Heart left ventricle (tissue), 16 donors: ENCODE measurements at regions not wholly inside any gene's neighbourhood (a gene's known extent, or its start where the extent isn't known, plus 50 kb on each side); places are given as distances from the start of the nearest gene placed in this dataset.

Source experiments
- ATAC-seq, 4 donors: fragments of 200-7000 bp; cut with Tn5 transposase; one replicate each; pipeline ENCODE4 v1.9.1; 2020 to 2022; ENCODE audit warnings: moderate library complexity in 4 of 4, mild to moderate bottlenecking in 3 of 4, moderate number of reproducible peaks in 1 of 4
- DNase-seq, 5 donors: peaks; one replicate each; pipeline ENCODE4 v3.0.0-alpha.2; 2020
- H3K27ac ChIP-seq, 12 donors: fragments of 200-600 bp; sonication (generic) in 4 of 12; one replicate each; pipeline versions ENCODE4 v1.5.0 to v1.8.0; 2016 to 2022; ENCODE audit warnings: mild to moderate bottlenecking in 2 of 12
- H3K27me3 ChIP-seq, 9 donors: fragments of 200-600 bp; sonication (generic) in 2 of 9; one replicate each; pipeline versions ENCODE4 v1.5.1 to v1.8.0; 2016 to 2022; ENCODE audit warnings: mild to moderate bottlenecking in 3 of 9
- H3K36me3 ChIP-seq, 9 donors: fragments of 200-600 bp; sonication (generic) in 2 of 9; one replicate each; pipeline versions ENCODE4 v1.5.0 to v1.8.0; 2018 to 2022; ENCODE audit warnings: mild to moderate bottlenecking in 2 of 9
- H3K4me1 ChIP-seq, 12 donors: fragments of 200-600 bp; sonication (generic) in 4 of 12; one replicate each; pipeline versions ENCODE4 v1.5.0 to v1.8.0; 2016 to 2022; ENCODE audit warnings: mild to moderate bottlenecking in 3 of 12
- H3K4me3 ChIP-seq, 12 donors: fragments of 200-600 bp; sonication (generic) in 4 of 12; one replicate each; pipeline versions ENCODE4 v1.5.0 to v1.8.0; 2017 to 2022; ENCODE audit warnings: mild to moderate bottlenecking in 9 of 12, moderate library complexity in 4 of 12
- H3K9me3 ChIP-seq, 12 donors: fragments of 200-600 bp; sonication (generic) in 4 of 12; one replicate each; pipeline versions ENCODE4 v1.5.0 to v1.8.0; 2016 to 2022; ENCODE audit warnings: mild to moderate bottlenecking in 1 of 12
- POLR2A ChIP-seq, 2 donors: fragments of 450-650 bp; IDR thresholded peaks; one replicate each; pipeline ENCODE4 v1.6.1; 2017; ENCODE audit warnings: antibody characterized with exemption in 2 of 2, mild to moderate bottlenecking in 2 of 2, moderate library complexity in 2 of 2
- WGBS, 4 donors: extraction: QIAGEN DNeasy Blood & Tissue Kit in 2 of 4; methylation state at CpG; one replicate each; pipeline versions ENCODE4 v1.1.5 to v1.1.7; 2013 to 2018; 5-methylcytosine and 5-hydroxymethylcytosine counted together
- intact Hi-C, 10 donors: fragments of 100-400 bp; cut with DNase I; formaldehyde crosslinking; loops; one replicate each; pipeline versions ENCODE4 v1.11.1 to v1.14.2; 2022
- TF ChIP-seq, protein P1 (sequence below), 12 donors: fragments of 200-600 bp; sonication (generic) in 4 of 12; IDR thresholded peaks; one replicate each; pipeline versions ENCODE4 v1.5.0 to v1.8.0; 2018 to 2022; ENCODE audit warnings: antibody characterized with exemption in 12 of 12, mild to moderate bottlenecking in 5 of 12
- donor health status: ischemic (EF 13 %, LVEDD 7.1; RV severe dilation, severe dysfunction).
- donor health status: healthy with polysubstance abuse.
- donor health status: DM: no; HTN: yes; CAD: no.
- donor health status: DM: no; HTN: no; CAD: no.
- donor health status: ischemic (EF 25% LVEDD 6.9; RV normal size, moderate dysfunction).
- donor health status: ischemic (EF 25% LVEDD 5.7; RV mildly dilated, moderate dysfunction).
- donor health status: healthy.
- donor health status: DM: yes; HTN: yes; CAD: no.
- donor health status: ischemic (EF 35%, LVEDD 5.7; RV mildly dilated, moderate dysfunction).
- donor health status: nonischemic (EF 11% LVEDD 7.7; RV severe dilation, severe dysfunction).
- donor health status: DM: yes; HTN: yes; CAD: no.
- donor health status: PGD.
- donor health status: ischemic (EF 29% LVEDD 5.4; RV normal size, mild dysfunction).
- donor health status: nonischemic (EF 23%, LVEDD 6.1; RV moderate dilation, normal function).

DNA sequence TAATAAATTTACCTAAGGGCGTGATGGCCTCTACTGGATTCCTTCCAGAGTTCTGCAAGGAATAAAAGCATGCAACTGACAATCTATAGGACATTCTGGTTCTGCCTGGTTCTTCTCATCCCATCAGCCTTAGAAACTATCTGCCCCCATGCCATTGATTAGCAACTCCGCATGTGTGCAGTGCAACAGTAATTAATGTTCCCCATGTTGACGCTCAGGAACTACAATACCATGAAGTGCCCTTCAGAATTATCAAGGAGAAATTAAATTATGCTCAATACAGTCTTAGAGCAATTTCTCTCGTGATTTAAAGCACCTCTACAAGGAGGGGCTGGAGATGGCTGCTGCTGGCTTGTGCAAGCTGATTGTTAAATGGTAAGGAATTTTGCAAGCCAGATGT, 61.7 kb upstream of the MAP4K3 start:
- Histone ChIP-seq H3K27ac (peak overlapping the region in 4 of 12 donors; percentile 12 to 83 (median 70)), H3K9me3 (no peaks in the 10 kb centered on the region), H3K4me1 (peaks cover 2 to 57% (median 46%) of the 10 kb centered on the region in 12 donors), H3K36me3 (no peaks in the 10 kb centered on the region), H3K27me3 (no peaks in the 10 kb centered on the region), H3K4me3 (no peak overlapping the region)
- 81 to 93% (median 89%) methylated on average over 4 of the region's 4 CpGs for WGBS, 4 donors
- ATAC-seq (no peak), DNase-seq (no peak)
- no peak for TF ChIP-seq POLR2A (IDR thresholded peaks at IDR 0.05)
- TF ChIP-seq, protein P1, sequence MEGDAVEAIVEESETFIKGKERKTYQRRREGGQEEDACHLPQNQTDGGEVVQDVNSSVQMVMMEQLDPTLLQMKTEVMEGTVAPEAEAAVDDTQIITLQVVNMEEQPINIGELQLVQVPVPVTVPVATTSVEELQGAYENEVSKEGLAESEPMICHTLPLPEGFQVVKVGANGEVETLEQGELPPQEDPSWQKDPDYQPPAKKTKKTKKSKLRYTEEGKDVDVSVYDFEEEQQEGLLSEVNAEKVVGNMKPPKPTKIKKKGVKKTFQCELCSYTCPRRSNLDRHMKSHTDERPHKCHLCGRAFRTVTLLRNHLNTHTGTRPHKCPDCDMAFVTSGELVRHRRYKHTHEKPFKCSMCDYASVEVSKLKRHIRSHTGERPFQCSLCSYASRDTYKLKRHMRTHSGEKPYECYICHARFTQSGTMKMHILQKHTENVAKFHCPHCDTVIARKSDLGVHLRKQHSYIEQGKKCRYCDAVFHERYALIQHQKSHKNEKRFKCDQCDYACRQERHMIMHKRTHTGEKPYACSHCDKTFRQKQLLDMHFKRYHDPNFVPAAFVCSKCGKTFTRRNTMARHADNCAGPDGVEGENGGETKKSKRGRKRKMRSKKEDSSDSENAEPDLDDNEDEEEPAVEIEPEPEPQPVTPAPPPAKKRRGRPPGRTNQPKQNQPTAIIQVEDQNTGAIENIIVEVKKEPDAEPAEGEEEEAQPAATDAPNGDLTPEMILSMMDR (IDR thresholded peaks at IDR 0.05): no peak
- intact Hi-C loops: loop anchor here in 3 of 10 donors (5.0 to 10.0 kb wide), 2 partner anchors 64 to 121 kb away; partner anchors contain the start of gene MAP4K3 (in 1 of the 3)

DNA sequence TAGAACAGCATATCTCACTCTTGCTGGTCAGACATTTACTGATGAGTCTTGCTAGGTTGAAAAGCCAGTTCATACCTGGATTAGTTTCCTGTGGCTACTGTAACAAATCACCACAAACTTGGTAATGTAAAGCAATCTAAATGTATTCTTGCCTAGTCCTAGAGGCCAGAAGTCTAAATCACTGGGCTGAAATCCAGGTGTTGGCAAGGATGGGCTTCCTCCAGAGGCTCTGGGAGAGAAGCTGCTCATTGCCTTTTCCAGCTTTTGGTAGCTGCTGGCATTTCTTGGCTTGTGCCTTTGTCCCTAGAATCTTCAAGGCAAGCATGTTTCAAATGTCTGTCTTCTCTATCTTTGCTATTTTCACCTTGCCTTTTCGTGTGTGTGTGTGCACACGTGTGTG, 62.3 kb upstream of the MAP4K3 start:
- DNase-seq (no peak), ATAC-seq (no peak)
- 35 to 56% (median 47%) methylated on average over 2 of the region's 2 CpGs for WGBS, 4 donors
- Histone ChIP-seq H3K27me3 (no peaks in the 10 kb centered on the region), H3K4me1 (peaks cover 2 to 61% (median 50%) of the 10 kb centered on the region in 12 donors), H3K36me3 (no peaks in the 10 kb centered on the region), H3K4me3 (no peak overlapping the region), H3K9me3 (no peaks in the 10 kb centered on the region), H3K27ac (peak overlapping the region in 8 of 12 donors; percentile 10 to 86 (median 65))
- TF ChIP-seq, protein P1 (IDR thresholded peaks at IDR 0.05): no peak
- no peak for TF ChIP-seq POLR2A (IDR thresholded peaks at IDR 0.05)
- intact Hi-C loops: loop anchor here in 3 of 10 donors (5.0 to 10.0 kb wide), 2 partner anchors 65 to 122 kb away; partner anchors contain the start of gene MAP4K3 (in 1 of the 3)

DNA sequence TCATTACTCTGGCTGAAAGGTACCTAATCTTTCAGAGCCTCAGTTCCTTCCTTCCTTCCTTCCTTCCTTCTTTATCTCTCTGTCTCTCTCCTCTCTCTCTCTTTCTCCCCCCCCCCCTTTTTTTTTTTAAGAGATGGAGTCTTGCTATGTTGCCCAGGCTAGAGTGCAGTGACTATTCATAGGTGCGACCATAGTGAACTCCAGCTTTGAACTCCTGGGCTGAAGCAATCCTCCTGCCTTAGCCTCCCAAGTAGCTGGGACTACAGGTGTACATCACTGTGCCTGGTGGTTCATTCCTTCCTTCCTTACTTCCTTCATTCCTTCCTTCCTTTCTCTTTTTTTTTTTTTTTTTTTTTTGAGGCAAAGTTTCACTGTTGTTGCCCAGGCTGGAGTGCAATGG, 64.3 kb upstream of the MAP4K3 start:
- intact Hi-C loops: loop anchor here in 2 of 10 donors (5.0 to 10.0 kb wide), 3 partner anchors 59 to 119 kb away; no protein-coding TSS in a partner anchor
- no peaks in the 10 kb centered on the region for H3K9me3 ChIP-seq
- DNase-seq (no peak), ATAC-seq (no peak)
- 95 to 100% (median 97%) methylated on average over 1 of the region's 1 CpG for WGBS, 4 donors
- no peaks in the 10 kb centered on the region for H3K27me3 ChIP-seq
- no peak overlapping the region for H3K4me3 ChIP-seq
- H3K27ac ChIP-seq: peak overlapping the region in 6 of 12 donors; percentile 53 to 86 (median 70)
- peaks cover 2 to 66% (median 50%) of the 10 kb centered on the region in 12 donors for H3K4me1 ChIP-seq
- no peaks in the 10 kb centered on the region for H3K36me3 ChIP-seq
- TF ChIP-seq POLR2A (IDR thresholded peaks at IDR 0.05): no peak
- TF ChIP-seq, protein P1 (IDR thresholded peaks at IDR 0.05): no peak

DNA sequence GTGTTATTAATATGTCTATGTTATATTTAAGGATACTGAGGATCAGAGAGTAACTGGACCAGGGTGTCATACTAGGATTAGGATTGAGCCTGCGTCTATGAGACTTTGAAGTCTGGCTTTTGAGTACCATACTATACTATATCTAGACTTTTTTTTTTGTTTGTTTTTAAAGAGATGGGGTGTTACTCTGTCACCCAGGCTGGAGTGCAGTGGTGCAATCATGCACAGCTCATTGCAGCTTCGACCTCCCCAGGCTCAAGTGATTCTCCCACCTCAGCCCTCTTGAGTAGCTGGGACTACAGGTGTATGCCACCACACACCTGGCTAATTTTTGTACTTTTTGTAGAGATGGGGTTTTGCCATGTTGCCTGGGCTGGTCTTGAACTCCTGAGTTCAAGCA, 66.2 kb upstream of the MAP4K3 start:
- intact Hi-C loops: loop anchor here in 2 of 10 donors (5.0 to 10.0 kb wide), 3 partner anchors 61 to 121 kb away; no protein-coding TSS in a partner anchor
- Histone ChIP-seq H3K9me3 (no peaks in the 10 kb centered on the region), H3K4me1 (peaks cover 2 to 70% (median 41%) of the 10 kb centered on the region in 12 donors), H3K27me3 (no peaks in the 10 kb centered on the region), H3K27ac (peak overlapping the region in 1 of 12 donors; percentile 14), H3K4me3 (no peak overlapping the region), H3K36me3 (no peaks in the 10 kb centered on the region)
- DNase-seq: no peak
- TF ChIP-seq, protein P1 (IDR thresholded peaks at IDR 0.05): no peak
- TF ChIP-seq POLR2A (IDR thresholded peaks at IDR 0.05): no peak
- 96 to 100% (median 97%) methylated on average over 2 of the region's 2 CpGs for WGBS, 4 donors
- no peak for ATAC-seq
